ENCODE measurements at regions not wholly inside any gene's neighbourhood (a gene's known extent, or its start where the extent isn't known, plus 50 kb on each side); places are given as distances from the start of the nearest gene placed in this dataset.
"Not testable (repeated sequence)": the region's sequence is repeated elsewhere in the genome, so short reads cannot be mapped to it uniquely, and the experiment has no call there.

GRCh38 chr18:52168131-52168530, 171.9 kb upstream of the DCC start:
- H3K27ac Mint-ChIP-seq; H3K4me1 Mint-ChIP-seq; H3K4me3 Mint-ChIP-seq; DNase-seq (ENCODE audit: low spot score); H3K27me3 Mint-ChIP-seq (ENCODE audit: low read depth); ATAC-seq; POLR2A ChIA-PET; CTCF ChIA-PET: not testable (repeated sequence)
- Mint-ChIP-seq H3K36me3 (peaks cover 12% of the 10 kb centered on the region), H3K9me3 (peaks cover 24% of the 10 kb centered on the region)
- TF ChIP-seq HMGA2 (CRISPR knock-in tag; IDR thresholded peaks at IDR 0.05) = peak; percentile 62; the same call in 1 of the 2 replicates

DNA sequence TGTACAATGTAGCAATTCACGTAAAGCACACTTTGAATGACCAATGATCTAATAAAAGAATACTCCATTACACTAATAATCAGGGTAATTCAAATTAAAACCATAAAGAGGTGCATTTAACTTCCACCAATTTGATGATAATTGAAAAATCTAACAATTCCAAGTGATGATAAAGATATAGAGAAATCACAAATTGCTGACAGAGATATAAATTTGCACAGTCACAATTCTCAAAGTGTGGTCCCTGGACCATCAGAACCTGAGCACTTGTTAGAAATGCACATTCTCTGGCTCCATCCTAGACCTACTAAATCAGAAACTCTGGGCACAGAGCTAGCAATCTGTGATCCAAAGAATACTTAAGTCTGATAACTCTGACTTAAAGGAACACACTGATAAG, 165.8 kb upstream of the DCC start:
- Mint-ChIP-seq H3K27ac (no peak overlapping the region), H3K36me3 (no peaks in the 10 kb centered on the region), H3K9me3 (0 out of 2 replicates have a peak, but pooled peaks cover 7% of the 10 kb centered on the region), H3K4me1 (no peaks in the 10 kb centered on the region), H3K4me3 (no peak overlapping the region), H3K27me3 (ENCODE audit: low read depth) (no peaks in the 10 kb centered on the region)
- ATAC-seq (no peak), DNase-seq (ENCODE audit: low spot score) (no peak)
- ChIA-PET CTCF (no interaction called here), POLR2A (no interaction called here)
- TF ChIP-seq MYBL2 (CRISPR knock-in tag; IDR thresholded peaks at IDR 0.05) = no peak
- no peak for TF ChIP-seq FOXP1 (CRISPR knock-in tag; IDR thresholded peaks at IDR 0.05; ENCODE audit: borderline replicate concordance)
- no peak for TF ChIP-seq MLX (CRISPR knock-in tag; IDR thresholded peaks at IDR 0.05)
- no peak for TF ChIP-seq ZNF532 (CRISPR knock-in tag; IDR thresholded peaks at IDR 0.05; ENCODE audit: borderline replicate concordance)
- TF ChIP-seq, protein P1, sequence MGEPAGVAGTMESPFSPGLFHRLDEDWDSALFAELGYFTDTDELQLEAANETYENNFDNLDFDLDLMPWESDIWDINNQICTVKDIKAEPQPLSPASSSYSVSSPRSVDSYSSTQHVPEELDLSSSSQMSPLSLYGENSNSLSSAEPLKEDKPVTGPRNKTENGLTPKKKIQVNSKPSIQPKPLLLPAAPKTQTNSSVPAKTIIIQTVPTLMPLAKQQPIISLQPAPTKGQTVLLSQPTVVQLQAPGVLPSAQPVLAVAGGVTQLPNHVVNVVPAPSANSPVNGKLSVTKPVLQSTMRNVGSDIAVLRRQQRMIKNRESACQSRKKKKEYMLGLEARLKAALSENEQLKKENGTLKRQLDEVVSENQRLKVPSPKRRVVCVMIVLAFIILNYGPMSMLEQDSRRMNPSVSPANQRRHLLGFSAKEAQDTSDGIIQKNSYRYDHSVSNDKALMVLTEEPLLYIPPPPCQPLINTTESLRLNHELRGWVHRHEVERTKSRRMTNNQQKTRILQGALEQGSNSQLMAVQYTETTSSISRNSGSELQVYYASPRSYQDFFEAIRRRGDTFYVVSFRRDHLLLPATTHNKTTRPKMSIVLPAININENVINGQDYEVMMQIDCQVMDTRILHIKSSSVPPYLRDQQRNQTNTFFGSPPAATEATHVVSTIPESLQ (CRISPR knock-in tag; IDR thresholded peaks at IDR 0.05) = no peak
- TF ChIP-seq, protein P2, sequence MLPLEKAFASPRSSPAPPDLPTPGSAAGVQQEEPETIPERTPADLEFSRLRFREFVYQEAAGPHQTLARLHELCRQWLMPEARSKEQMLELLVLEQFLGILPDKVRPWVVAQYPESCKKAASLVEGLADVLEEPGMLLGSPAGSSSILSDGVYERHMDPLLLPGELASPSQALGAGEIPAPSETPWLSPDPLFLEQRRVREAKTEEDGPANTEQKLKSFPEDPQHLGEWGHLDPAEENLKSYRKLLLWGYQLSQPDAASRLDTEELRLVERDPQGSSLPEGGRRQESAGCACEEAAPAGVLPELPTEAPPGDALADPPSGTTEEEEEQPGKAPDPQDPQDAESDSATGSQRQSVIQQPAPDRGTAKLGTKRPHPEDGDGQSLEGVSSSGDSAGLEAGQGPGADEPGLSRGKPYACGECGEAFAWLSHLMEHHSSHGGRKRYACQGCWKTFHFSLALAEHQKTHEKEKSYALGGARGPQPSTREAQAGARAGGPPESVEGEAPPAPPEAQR (CRISPR knock-in tag; IDR thresholded peaks at IDR 0.05) = no peak
- no peak for TF ChIP-seq JAZF1 (CRISPR knock-in tag; IDR thresholded peaks at IDR 0.05)
- TF ChIP-seq ATF1 (CRISPR knock-in tag; IDR thresholded peaks at IDR 0.05) = no peak
- no peak for TF ChIP-seq NR3C1 (CRISPR knock-in tag; conservative IDR thresholded peaks at IDR 0.05; ENCODE audit: low read depth)
- no peak for TF ChIP-seq ARID4B (CRISPR knock-in tag; IDR thresholded peaks at IDR 0.05; ENCODE audit: borderline replicate concordance)
- no peak for TF ChIP-seq ZNF263 (CRISPR knock-in tag; IDR thresholded peaks at IDR 0.05; ENCODE audit: low read depth)
- TF ChIP-seq ZBTB21 (CRISPR knock-in tag; IDR thresholded peaks at IDR 0.05; ENCODE audit: borderline replicate concordance) = no peak
- TF ChIP-seq E2F1 (CRISPR knock-in tag; IDR thresholded peaks at IDR 0.05) = no peak
- no peak for TF ChIP-seq NR2C2 (CRISPR knock-in tag; IDR thresholded peaks at IDR 0.05)
- no peak for TF ChIP-seq JUN (CRISPR knock-in tag; IDR thresholded peaks at IDR 0.05)
- no peak for TF ChIP-seq TCF7 (CRISPR knock-in tag; IDR thresholded peaks at IDR 0.05; ENCODE audit: low read depth)
- TF ChIP-seq MAX (CRISPR knock-in tag; IDR thresholded peaks at IDR 0.05) = no peak
